ENCODE measurements at regions not wholly inside any gene's neighbourhood (a gene's known extent, or its start where the extent isn't known, plus 50 kb on each side); places are given as distances from the start of the nearest gene placed in this dataset.

DNA sequence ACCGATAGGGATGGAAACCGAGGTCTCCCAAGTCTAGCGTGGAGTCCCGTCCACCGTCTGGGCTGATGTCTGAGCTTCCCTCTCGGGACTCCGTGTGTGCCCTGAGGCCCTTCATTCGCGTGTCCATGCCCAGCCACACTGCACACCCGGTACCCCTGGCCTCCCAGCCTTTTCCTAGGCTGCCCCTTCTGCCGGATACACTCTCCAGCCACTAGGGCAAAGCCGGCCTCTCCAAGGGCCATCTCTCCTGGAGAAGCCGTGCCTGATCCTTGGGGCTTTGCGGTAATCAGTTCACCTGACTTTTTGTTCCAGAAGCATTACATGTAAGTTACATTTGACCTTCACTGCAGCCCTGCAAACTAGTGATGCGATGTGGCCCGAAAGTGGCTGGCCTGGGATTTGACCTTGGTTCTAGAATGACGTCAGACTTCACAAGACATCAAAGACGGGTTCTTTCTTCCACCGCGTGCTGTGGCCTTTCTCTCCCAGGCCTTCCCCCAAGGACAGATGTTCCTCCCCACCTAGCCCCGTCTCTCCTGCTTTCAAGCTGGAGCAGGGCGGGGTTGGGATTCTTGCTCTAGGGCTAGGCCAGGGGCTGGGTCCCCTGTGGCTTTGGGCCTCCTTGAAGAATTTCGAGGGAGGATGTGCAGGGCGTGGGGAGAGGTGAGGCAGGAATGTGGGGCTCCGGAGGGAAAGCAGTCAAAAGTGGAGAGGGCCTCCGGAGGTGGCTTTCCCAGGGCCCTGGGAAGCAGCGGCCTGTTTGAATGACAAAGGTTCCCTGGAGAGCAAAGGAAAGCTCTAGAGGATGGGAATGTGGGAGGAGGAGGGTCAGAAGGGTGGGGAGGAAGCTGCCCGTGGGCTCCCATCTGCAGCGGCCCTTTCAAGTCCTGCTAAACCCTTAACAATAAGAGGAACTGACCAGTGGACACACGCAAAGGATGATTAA is 49.7 kb upstream of the SLC2A1 start:
- in situ Hi-C loops (cut with HindIII; ENCODE audit: low pct_unique_long_range_greater_than_20kb, low sequenced_read_pairs): no loop called here
- DNase-seq (ENCODE audit: low read depth in 1 of 2, low spot score in 1 of 2): no peak
- no peak for TF ChIP-seq JUND (IDR thresholded peaks at IDR 0.05; ENCODE audit: low read depth)

All from T47D (cell line).